ENCODE measurements at regions not wholly inside any gene's neighbourhood (a gene's known extent, or its start where the extent isn't known, plus 50 kb on each side); places are given as distances from the start of the nearest gene placed in this dataset.
"Not testable (repeated sequence)": the region's sequence is repeated elsewhere in the genome, so short reads cannot be mapped to it uniquely, and the experiment has no call there.

- no peak for TF ChIP-seq JUND (IDR thresholded peaks at IDR 0.05; ENCODE audit: low read depth)
- DNase-seq (ENCODE audit: low read depth in 1 of 2, low spot score in 1 of 2): no peak
- in situ Hi-C loops (cut with HindIII; ENCODE audit: low pct_unique_long_range_greater_than_20kb, low sequenced_read_pairs): no loop called here
Measured at GRCh38 chr12:73677520-73678291, 859.9 kb upstream of the ATXN7L3B start.

GRCh38 chr12:73678335-73678734 is 859.3 kb upstream of the ATXN7L3B start:
- in situ Hi-C loops (cut with HindIII; ENCODE audit: low pct_unique_long_range_greater_than_20kb, low sequenced_read_pairs): no loop called here
- DNase-seq (ENCODE audit: low read depth in 1 of 2, low spot score in 1 of 2): no peak
- TF ChIP-seq JUND (IDR thresholded peaks at IDR 0.05; ENCODE audit: low read depth): no peak

- in situ Hi-C loops (cut with HindIII; ENCODE audit: low pct_unique_long_range_greater_than_20kb, low sequenced_read_pairs): no loop called here
- TF ChIP-seq JUND (IDR thresholded peaks at IDR 0.05; ENCODE audit: low read depth): no peak
- DNase-seq (ENCODE audit: low read depth in 1 of 2, low spot score in 1 of 2): no peak
Measured at GRCh38 chr12:73699318-73699717, 838.3 kb upstream of the ATXN7L3B start.

- TF ChIP-seq JUND (IDR thresholded peaks at IDR 0.05; ENCODE audit: low read depth): no peak
- DNase-seq (ENCODE audit: low read depth in 1 of 2, low spot score in 1 of 2): no peak
- in situ Hi-C loops (cut with HindIII; ENCODE audit: low pct_unique_long_range_greater_than_20kb, low sequenced_read_pairs): no loop called here
Measured at GRCh38 chr12:73714655-73715054, 823.0 kb upstream of the ATXN7L3B start.

- in situ Hi-C loops (cut with HindIII; ENCODE audit: low pct_unique_long_range_greater_than_20kb, low sequenced_read_pairs); DNase-seq (ENCODE audit: low read depth in 1 of 2, low spot score in 1 of 2): not testable (repeated sequence)
Measured at GRCh38 chr12:73716143-73716542, 821.5 kb upstream of the ATXN7L3B start.

GRCh38 chr12:73719223-73719622 is 818.4 kb upstream of the ATXN7L3B start:
- DNase-seq (ENCODE audit: low read depth in 1 of 2, low spot score in 1 of 2): no peak
- TF ChIP-seq JUND (IDR thresholded peaks at IDR 0.05; ENCODE audit: low read depth): no peak
- in situ Hi-C loops (cut with HindIII; ENCODE audit: low pct_unique_long_range_greater_than_20kb, low sequenced_read_pairs): no loop called here

GRCh38 chr12:73726881-73727280 is 810.8 kb upstream of the ATXN7L3B start:
- in situ Hi-C loops (cut with HindIII; ENCODE audit: low pct_unique_long_range_greater_than_20kb, low sequenced_read_pairs): no loop called here

GRCh38 chr12:73731658-73732057 is 806.0 kb upstream of the ATXN7L3B start:
- in situ Hi-C loops (cut with HindIII; ENCODE audit: low pct_unique_long_range_greater_than_20kb, low sequenced_read_pairs): no loop called here
- no peak for DNase-seq (ENCODE audit: low read depth in 1 of 2, low spot score in 1 of 2)
- TF ChIP-seq JUND (IDR thresholded peaks at IDR 0.05; ENCODE audit: low read depth): no peak

More at GRCh38 chr12:73726881-73727280, 810.8 kb upstream of the ATXN7L3B start:
- no peak for DNase-seq (ENCODE audit: low read depth in 1 of 2, low spot score in 1 of 2)
- no peak for TF ChIP-seq JUND (IDR thresholded peaks at IDR 0.05; ENCODE audit: low read depth)

GRCh38 chr12:73769337-73769736 is 768.3 kb upstream of the ATXN7L3B start:
- TF ChIP-seq JUND (IDR thresholded peaks at IDR 0.05; ENCODE audit: low read depth): no peak
- DNase-seq (ENCODE audit: low read depth in 1 of 2, low spot score in 1 of 2): no peak
- in situ Hi-C loops (cut with HindIII; ENCODE audit: low pct_unique_long_range_greater_than_20kb, low sequenced_read_pairs): no loop called here

- in situ Hi-C loops (cut with HindIII; ENCODE audit: low pct_unique_long_range_greater_than_20kb, low sequenced_read_pairs): no loop called here
- no peak for TF ChIP-seq JUND (IDR thresholded peaks at IDR 0.05; ENCODE audit: low read depth)
Measured at GRCh38 chr12:73798523-73798922, 739.1 kb upstream of the ATXN7L3B start.

GRCh38 chr12:73815072-73815645 is 722.5 kb upstream of the ATXN7L3B start:
- DNase-seq (ENCODE audit: low read depth in 1 of 2, low spot score in 1 of 2): no peak
- no peak for TF ChIP-seq JUND (IDR thresholded peaks at IDR 0.05; ENCODE audit: low read depth)
- in situ Hi-C loops (cut with HindIII; ENCODE audit: low pct_unique_long_range_greater_than_20kb, low sequenced_read_pairs): no loop called here

More at GRCh38 chr12:73798523-73798922, 739.1 kb upstream of the ATXN7L3B start:
- no peak for DNase-seq (ENCODE audit: low read depth in 1 of 2, low spot score in 1 of 2)

- DNase-seq (ENCODE audit: low read depth in 1 of 2, low spot score in 1 of 2): no peak
- in situ Hi-C loops (cut with HindIII; ENCODE audit: low pct_unique_long_range_greater_than_20kb, low sequenced_read_pairs): no loop called here
- no peak for TF ChIP-seq JUND (IDR thresholded peaks at IDR 0.05; ENCODE audit: low read depth)
Measured at GRCh38 chr12:73817161-73817560, 720.5 kb upstream of the ATXN7L3B start.

GRCh38 chr12:73833746-73834145 is 703.9 kb upstream of the ATXN7L3B start:
- no peak for TF ChIP-seq JUND (IDR thresholded peaks at IDR 0.05; ENCODE audit: low read depth)
- in situ Hi-C loops (cut with HindIII; ENCODE audit: low pct_unique_long_range_greater_than_20kb, low sequenced_read_pairs): no loop called here
- no peak for DNase-seq (ENCODE audit: low read depth in 1 of 2, low spot score in 1 of 2)

All from T47D (cell line).